CD4-positive, CD25-positive, alpha-beta regulatory T cell (primary cell): ENCODE measurements at regions not wholly inside any gene's neighbourhood (a gene's known extent, or its start where the extent isn't known, plus 50 kb on each side); places are given as distances from the start of the nearest gene placed in this dataset.
"Not testable (repeated sequence)": the region's sequence is repeated elsewhere in the genome, so short reads cannot be mapped to it uniquely, and the experiment has no call there.

Source experiments
- ATAC-seq, 2 donors: fragments of 150-1000 bp; cut with Tn5 transposase; one replicate each; pipeline ENCODE4 v1.10.0; 2021; ENCODE audit warnings: low read depth in 2 of 2, moderate number of reproducible peaks in 2 of 2, moderate library complexity in 1 of 2
- DNase-seq, 3 donors: peaks; one replicate each; pipeline versions ENCODE4 v3.0.0 to v3.0.0-alpha.2; 2012 to 2022; ENCODE audit warnings: mixed read lengths in 1 of 3
- H3K27ac ChIP-seq: one replicate; pipeline ENCODE4 v1.7.0; 2013; ENCODE audit warnings: mild to moderate bottlenecking, low read length; ENCODE audit not compliant: insufficient read depth, poor library complexity, severe bottlenecking
- H3K27me3 ChIP-seq: one replicate; pipeline ENCODE4 v1.7.0; 2013; ENCODE audit warnings: low read length; ENCODE audit not compliant: control insufficient read depth, insufficient read depth
- H3K36me3 ChIP-seq: one replicate; pipeline ENCODE4 v1.7.0; 2013; ENCODE audit warnings: mild to moderate bottlenecking, low read length, moderate library complexity; ENCODE audit not compliant: control insufficient read depth, insufficient read depth
- H3K4me1 ChIP-seq: 2 replicates; pipeline ENCODE4 v1.7.0; 2013; ENCODE audit warnings: mild to moderate bottlenecking, low read length; ENCODE audit not compliant: insufficient read depth, control insufficient read depth, poor library complexity, severe bottlenecking
- H3K4me3 ChIP-seq: one replicate; pipeline ENCODE4 v1.7.0; 2013; ENCODE audit warnings: low read depth, mild to moderate bottlenecking, low read length, moderate library complexity
- H3K9me3 ChIP-seq, 2 experiments: 1 replicate in 1 of 2; 2 replicates in 1 of 2; pipeline ENCODE4 v1.7.0; 2013; ENCODE audit warnings: low read length in 2 of 2, mild to moderate bottlenecking in 1 of 2, moderate library complexity in 1 of 2; ENCODE audit not compliant: control insufficient read depth in 2 of 2
- H3K27ac Mint-ChIP-seq, 3 donors: one replicate each; pipeline ENCODE4 v1.8.0; 2020 to 2022; ENCODE audit warnings: mild to moderate bottlenecking in 3 of 3, mixed read lengths in 3 of 3, moderate library complexity in 2 of 3
- H3K27me3 Mint-ChIP-seq: one replicate; pipeline ENCODE4 v1.8.0; 2022; ENCODE audit warnings: mild to moderate bottlenecking, mixed read lengths
- H3K36me3 Mint-ChIP-seq: one replicate; pipeline ENCODE4 v1.8.0; 2020; ENCODE audit warnings: mixed read lengths
- H3K4me1 Mint-ChIP-seq, 4 donors: one replicate each; pipeline ENCODE4 v1.8.0; 2020 to 2022; ENCODE audit warnings: mixed read lengths in 4 of 4, mild to moderate bottlenecking in 1 of 4
- H3K4me3 Mint-ChIP-seq, 4 donors: one replicate each; pipeline ENCODE4 v1.8.0; 2020 to 2022; ENCODE audit warnings: mild to moderate bottlenecking in 4 of 4, mixed read lengths in 4 of 4, moderate library complexity in 3 of 4
- H3K9me3 Mint-ChIP-seq, 7 donors: one replicate each; pipeline ENCODE4 v1.8.0; 2020 to 2022; ENCODE audit warnings: mixed read lengths in 7 of 7, mild to moderate bottlenecking in 3 of 7, moderate library complexity in 2 of 7

GRCh38 chr4:32932156-32932555, 2212.0 kb downstream of the PCDH7 start:
- H3K27ac ChIP-seq = no peak overlapping the region
- ATAC-seq = no peak
- H3K36me3 Mint-ChIP-seq = no peaks in the 10 kb centered on the region
- no peaks in the 10 kb centered on the region for H3K27me3 Mint-ChIP-seq
- H3K9me3 ChIP-seq = peaks cover 4 to 8% of the 10 kb centered on the region in 2 experiments
- no peaks in the 10 kb centered on the region for H3K4me1 ChIP-seq
- H3K27ac Mint-ChIP-seq = no peak overlapping the region
- peaks cover 0 to 16% (median 6%) of the 10 kb centered on the region in 7 donors for H3K9me3 Mint-ChIP-seq
- no peaks in the 10 kb centered on the region for H3K36me3 ChIP-seq
- H3K4me3 ChIP-seq = no peak overlapping the region
- H3K27me3 ChIP-seq = no peaks in the 10 kb centered on the region
- no peaks in the 10 kb centered on the region for H3K4me1 Mint-ChIP-seq
- H3K4me3 Mint-ChIP-seq = no peak overlapping the region
- no peak for DNase-seq

- not testable (repeated sequence) for H3K9me3 ChIP-seq, H3K36me3 Mint-ChIP-seq, H3K27ac Mint-ChIP-seq, ATAC-seq, H3K4me3 ChIP-seq, H3K4me1 Mint-ChIP-seq, H3K36me3 ChIP-seq, H3K27me3 ChIP-seq, H3K27me3 Mint-ChIP-seq, DNase-seq, H3K4me3 Mint-ChIP-seq, H3K27ac ChIP-seq, H3K4me1 ChIP-seq
- peaks cover 4 to 24% (median 9%) of the 10 kb centered on the region in 7 donors for H3K9me3 Mint-ChIP-seq
These were observed 2219.1 kb downstream of the PCDH7 start for GRCh38 chr4:32939222-32939621.

DNA sequence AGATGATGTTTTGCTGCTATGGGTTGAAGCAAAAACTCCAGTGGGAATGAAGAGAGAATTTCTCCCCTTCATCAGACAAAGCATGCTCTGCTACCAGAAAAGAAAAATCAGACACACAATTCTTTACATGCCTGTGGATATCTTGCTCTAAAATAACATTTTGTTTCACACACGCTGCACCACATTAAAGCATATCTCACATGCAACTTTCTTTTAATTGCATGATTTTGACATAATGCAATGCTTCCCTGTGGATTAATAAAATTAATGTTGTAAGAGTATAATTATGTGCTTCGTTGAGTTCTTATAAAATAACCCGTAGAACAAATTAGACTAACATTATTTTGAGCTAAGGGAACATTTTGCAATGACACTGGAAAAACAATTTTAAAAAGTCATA, 2230.7 kb downstream of the PCDH7 start:
- no peak overlapping the region for H3K4me3 ChIP-seq
- Mint-ChIP-seq H3K27me3 (no peaks in the 10 kb centered on the region), H3K27ac (no peak overlapping the region), H3K9me3 (peaks cover 0 to 30% (median 12%) of the 10 kb centered on the region in 7 donors), H3K4me3 (no peak overlapping the region), H3K4me1 (no peaks in the 10 kb centered on the region), H3K36me3 (no peaks in the 10 kb centered on the region)
- no peaks in the 10 kb centered on the region for H3K36me3 ChIP-seq
- H3K27me3 ChIP-seq = no peaks in the 10 kb centered on the region
- ATAC-seq (no peak), DNase-seq (no peak)
- H3K4me1 ChIP-seq = no peaks in the 10 kb centered on the region
- no peak overlapping the region for H3K27ac ChIP-seq
- H3K9me3 ChIP-seq = peaks cover 0 to 4% of the 10 kb centered on the region in 2 experiments

DNA sequence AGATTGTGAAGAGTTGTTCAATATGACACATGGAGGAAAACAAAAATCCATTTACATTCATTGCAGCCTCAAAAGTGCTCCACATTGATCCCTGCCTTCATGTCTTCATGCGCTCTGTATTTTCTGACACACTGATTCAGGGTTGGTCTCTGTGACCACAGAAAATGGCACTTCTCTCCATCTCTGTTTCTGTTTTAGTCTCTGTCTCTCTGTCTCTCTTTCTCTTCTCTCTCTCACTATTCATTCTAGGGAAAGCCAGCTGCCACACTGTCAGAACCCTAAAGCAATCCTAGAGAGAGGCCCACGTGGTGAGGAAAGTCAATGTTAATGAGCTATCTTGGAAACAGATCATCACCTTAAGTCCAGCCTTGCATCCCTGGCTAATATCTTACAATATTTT, 2238.4 kb downstream of the PCDH7 start:
- Mint-ChIP-seq H3K27ac (no peak overlapping the region), H3K4me1 (no peaks in the 10 kb centered on the region), H3K9me3 (peaks cover 0 to 11% (median 5%) of the 10 kb centered on the region in 7 donors), H3K27me3 (no peaks in the 10 kb centered on the region), H3K36me3 (no peaks in the 10 kb centered on the region), H3K4me3 (no peak overlapping the region)
- no peak overlapping the region for H3K27ac ChIP-seq
- peaks cover 0 to 4% of the 10 kb centered on the region in 2 experiments for H3K9me3 ChIP-seq
- H3K36me3 ChIP-seq = no peaks in the 10 kb centered on the region
- no peaks in the 10 kb centered on the region for H3K27me3 ChIP-seq
- no peak for ATAC-seq
- H3K4me1 ChIP-seq = no peaks in the 10 kb centered on the region
- DNase-seq = no peak
- H3K4me3 ChIP-seq = no peak overlapping the region

- no peaks in the 10 kb centered on the region for H3K27me3 Mint-ChIP-seq
- Histone ChIP-seq H3K9me3 (no peaks in the 10 kb centered on the region), H3K27ac (no peak overlapping the region), H3K36me3 (no peaks in the 10 kb centered on the region), H3K27me3 (no peaks in the 10 kb centered on the region), H3K4me3 (no peak overlapping the region), H3K4me1 (no peaks in the 10 kb centered on the region)
- H3K36me3 Mint-ChIP-seq = no peaks in the 10 kb centered on the region
- H3K9me3 Mint-ChIP-seq = peaks cover 0 to 10% (median 3%) of the 10 kb centered on the region in 7 donors
- no peak overlapping the region for H3K4me3 Mint-ChIP-seq
- DNase-seq (no peak), ATAC-seq (no peak)
- no peak overlapping the region for H3K27ac Mint-ChIP-seq
- no peaks in the 10 kb centered on the region for H3K4me1 Mint-ChIP-seq
These were observed 2241.9 kb downstream of the PCDH7 start for GRCh38 chr4:32962100-32962499.

- Mint-ChIP-seq H3K27me3 (peaks cover 4% of the 10 kb centered on the region), H3K36me3 (no peaks in the 10 kb centered on the region), H3K4me3 (no peak overlapping the region), H3K27ac (no peak overlapping the region), H3K9me3 (peaks cover 2 to 34% (median 5%) of the 10 kb centered on the region in 7 donors), H3K4me1 (no peaks in the 10 kb centered on the region)
- Histone ChIP-seq H3K27ac (no peak overlapping the region), H3K9me3 (no peaks in the 10 kb centered on the region), H3K27me3 (no peaks in the 10 kb centered on the region), H3K4me3 (no peak overlapping the region), H3K4me1 (no peaks in the 10 kb centered on the region), H3K36me3 (no peaks in the 10 kb centered on the region)
- ATAC-seq (no peak), DNase-seq (no peak)
These were observed 2265.1 kb downstream of the PCDH7 start for GRCh38 chr4:32985256-32985655.

DNA sequence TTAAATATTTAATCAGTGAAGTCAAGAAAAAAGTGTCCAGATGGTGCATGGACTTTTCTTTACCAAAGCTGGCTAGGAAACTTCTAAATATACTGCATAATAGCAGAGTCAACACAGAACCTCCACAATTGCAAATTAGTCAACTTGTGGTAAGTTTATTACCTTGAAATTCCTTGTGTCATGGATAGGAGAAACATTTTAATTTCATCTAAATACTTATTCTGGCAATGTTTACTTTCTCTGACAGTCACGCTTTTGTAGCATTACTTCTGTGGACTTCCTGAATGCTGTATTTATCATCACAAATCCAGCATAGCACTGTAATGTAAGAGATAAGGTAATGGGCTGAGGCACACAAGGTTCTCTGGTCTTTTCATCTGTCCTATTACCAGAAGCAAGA, 2266.1 kb downstream of the PCDH7 start:
- H3K4me1 Mint-ChIP-seq = no peaks in the 10 kb centered on the region
- ATAC-seq (no peak), DNase-seq (no peak)
- H3K9me3 Mint-ChIP-seq = peaks cover 0 to 29% (median 3%) of the 10 kb centered on the region in 7 donors
- Histone ChIP-seq H3K36me3 (no peaks in the 10 kb centered on the region), H3K4me1 (no peaks in the 10 kb centered on the region), H3K4me3 (no peak overlapping the region), H3K27me3 (no peaks in the 10 kb centered on the region), H3K9me3 (no peaks in the 10 kb centered on the region), H3K27ac (no peak overlapping the region)
- no peaks in the 10 kb centered on the region for H3K36me3 Mint-ChIP-seq
- H3K27ac Mint-ChIP-seq = no peak overlapping the region
- H3K27me3 Mint-ChIP-seq = peaks cover 4% of the 10 kb centered on the region
- H3K4me3 Mint-ChIP-seq = no peak overlapping the region

DNA sequence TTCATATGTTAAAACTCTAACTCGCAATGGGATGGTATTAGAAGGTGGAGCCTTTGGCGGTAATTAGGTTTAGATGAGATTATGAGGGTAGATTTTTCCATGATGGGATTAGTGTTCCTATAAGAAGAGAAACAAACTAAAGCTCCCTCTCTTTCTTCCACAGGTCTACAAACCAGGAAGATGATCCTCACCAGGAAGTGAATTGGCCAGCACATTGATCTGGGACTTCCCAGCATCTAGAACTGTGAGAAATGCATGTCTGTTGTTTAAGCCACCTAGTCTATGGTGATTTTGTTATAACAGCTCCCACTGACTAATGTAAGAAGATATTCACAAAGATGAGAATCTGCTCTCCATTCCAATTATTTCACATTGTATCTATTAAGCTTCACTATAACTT, 2266.9 kb downstream of the PCDH7 start:
- DNase-seq (no peak), ATAC-seq (no peak)
- H3K27ac Mint-ChIP-seq = no peak overlapping the region
- H3K36me3 Mint-ChIP-seq = no peaks in the 10 kb centered on the region
- H3K9me3 ChIP-seq = no peaks in the 10 kb centered on the region
- H3K4me3 ChIP-seq = no peak overlapping the region
- H3K4me1 Mint-ChIP-seq = no peaks in the 10 kb centered on the region
- no peak overlapping the region for H3K4me3 Mint-ChIP-seq
- peaks cover 0 to 25% (median 3%) of the 10 kb centered on the region in 7 donors for H3K9me3 Mint-ChIP-seq
- H3K27ac ChIP-seq = no peak overlapping the region
- H3K4me1 ChIP-seq = no peaks in the 10 kb centered on the region
- no peaks in the 10 kb centered on the region for H3K36me3 ChIP-seq
- no peaks in the 10 kb centered on the region for H3K27me3 ChIP-seq
- H3K27me3 Mint-ChIP-seq = peaks cover 4% of the 10 kb centered on the region
